Stimulated activated naive CD4-positive, alpha-beta T cell (primary cell): ENCODE measurements at regions not wholly inside any gene's neighbourhood (a gene's known extent, or its start where the extent isn't known, plus 50 kb on each side); places are given as distances from the start of the nearest gene placed in this dataset.

Experiments
- DNase-seq, 6 experiments: peaks; one replicate each; lab custom pipeline; 2025; lab: John Stamatoyannopoulos, UW

GRCh38 chr11:27907091-27907490, 200.9 kb downstream of the KIF18A start:
- DNase-seq, result no peak

GRCh38 chr11:27904358-27905055, 203.4 kb downstream of the KIF18A start:
- DNase-seq, result no peak

GRCh38 chr11:27902981-27903624, 202.8 kb upstream of the BDNF start:
- no peak for DNase-seq

- no peak for DNase-seq
Observed at GRCh38 chr11:27898166-27898565, 197.9 kb upstream of the BDNF start.

GRCh38 chr11:27896096-27896495, 195.8 kb upstream of the BDNF start:
- DNase-seq, result no peak

GRCh38 chr11:27894552-27894951, 194.3 kb upstream of the BDNF start:
- DNase-seq, result no peak

GRCh38 chr11:27886857-27887256, 186.6 kb upstream of the BDNF start:
- DNase-seq, result no peak

- no peak for DNase-seq
Observed at GRCh38 chr11:27882066-27882697, 181.9 kb upstream of the BDNF start.

GRCh38 chr11:27875831-27876775, 175.8 kb upstream of the BDNF start:
- no peak for DNase-seq

GRCh38 chr11:27874998-27875830, 175.0 kb upstream of the BDNF start:
- no peak for DNase-seq

GRCh38 chr11:27873664-27874063, 173.4 kb upstream of the BDNF start:
- no peak for DNase-seq

GRCh38 chr11:27871056-27871455, 170.8 kb upstream of the BDNF start:
- DNase-seq, result no peak

GRCh38 chr11:27869701-27870100, 169.4 kb upstream of the BDNF start:
- DNase-seq, result no peak

- no peak for DNase-seq
Observed at GRCh38 chr11:27868709-27869108, 168.5 kb upstream of the BDNF start.

- DNase-seq, result no peak
Observed at GRCh38 chr11:27868226-27868625, 168.0 kb upstream of the BDNF start.

GRCh38 chr11:27865105-27865504, 164.8 kb upstream of the BDNF start:
- no peak for DNase-seq

- no peak for DNase-seq
Observed at GRCh38 chr11:27864611-27865010, 164.4 kb upstream of the BDNF start.

- no peak for DNase-seq
Observed at GRCh38 chr11:27864091-27864491, 163.8 kb upstream of the BDNF start.

GRCh38 chr11:27863637-27864036, 163.4 kb upstream of the BDNF start:
- no peak for DNase-seq

GRCh38 chr11:27861706-27862430, 161.6 kb upstream of the BDNF start:
- no peak for DNase-seq

- no peak for DNase-seq
Observed at GRCh38 chr11:27860811-27861210, 160.6 kb upstream of the BDNF start.
